H9 (cell line): ENCODE measurements at regions not wholly inside any gene's neighbourhood (a gene's known extent, or its start where the extent isn't known, plus 50 kb on each side); places are given as distances from the start of the nearest gene placed in this dataset.

Source experiments
- DNase-seq: peaks from one replicate; pipeline ENCODE4 v3.0.0-alpha.2; 2017
- H2AFZ ChIP-seq: one replicate; pipeline ENCODE4 v1.6.1; 2013; ENCODE audit warnings: mild to moderate bottlenecking, low read length, control low read depth, moderate library complexity
- H2AK5ac ChIP-seq: 2 replicates; pipeline ENCODE4 v1.6.1; 2013; ENCODE audit warnings: low read length, control low read depth, mixed read lengths; ENCODE audit not compliant: insufficient read length
- H2BK120ac ChIP-seq: one replicate; pipeline ENCODE4 v1.6.1; 2013; ENCODE audit warnings: low read depth, mild to moderate bottlenecking, low read length, control low read depth, inconsistent platforms; ENCODE audit not compliant: poor library complexity, severe bottlenecking
- H2BK12ac ChIP-seq: 2 replicates; pipeline ENCODE4 v1.6.1; 2013; ENCODE audit warnings: low read length, control low read depth, mixed read lengths, low read depth; ENCODE audit not compliant: insufficient read length
- H2BK15ac ChIP-seq: 2 replicates; pipeline ENCODE4 v1.6.1; 2013; ENCODE audit warnings: low read depth, low read length, control low read depth
- H2BK20ac ChIP-seq: one replicate; pipeline ENCODE4 v1.6.1; 2013; ENCODE audit warnings: low read depth, mild to moderate bottlenecking, low read length, control low read depth, inconsistent platforms; ENCODE audit not compliant: poor library complexity, severe bottlenecking
- H2BK5ac ChIP-seq: 2 replicates; pipeline ENCODE4 v1.6.1; 2013; ENCODE audit warnings: low read length, control low read depth, mixed read lengths; ENCODE audit not compliant: insufficient read length
- H3K14ac ChIP-seq: 2 replicates; pipeline ENCODE4 v1.6.1; 2013; ENCODE audit warnings: low read length, control low read depth; ENCODE audit not compliant: insufficient read depth
- H3K18ac ChIP-seq: 2 replicates; pipeline ENCODE4 v1.6.1; 2013; ENCODE audit warnings: low read depth, mild to moderate bottlenecking, mixed read lengths, low read length, control low read depth; ENCODE audit not compliant: insufficient read length
- H3K23ac ChIP-seq: 2 replicates; pipeline ENCODE4 v1.6.1; 2013; ENCODE audit warnings: low read length, control low read depth, mixed read lengths, low read depth; ENCODE audit not compliant: insufficient read length
- H3K23me2 ChIP-seq: 2 replicates; pipeline ENCODE4 v1.6.1; 2013; ENCODE audit warnings: low read depth, mild to moderate bottlenecking, mixed read lengths, low read length, control low read depth; ENCODE audit not compliant: insufficient read length, poor library complexity, severe bottlenecking
- H3K27ac ChIP-seq: 2 replicates; pipeline ENCODE4 v1.5.1; 2013; ENCODE audit warnings: low read length, control low read depth, mixed read lengths, low read depth; ENCODE audit not compliant: insufficient read length
- H3K27me3 ChIP-seq: 2 replicates; pipeline ENCODE4 v1.6.1; 2013; ENCODE audit warnings: low read length, control low read depth, inconsistent platforms; ENCODE audit not compliant: insufficient read depth
- H3K4ac ChIP-seq: 2 replicates; pipeline ENCODE4 v1.6.1; 2013; ENCODE audit warnings: low read depth, mild to moderate bottlenecking, control low read depth, inconsistent platforms, low read length, moderate library complexity
- H3K4me1 ChIP-seq: 2 replicates; pipeline ENCODE4 v1.6.1; 2013; ENCODE audit warnings: low read length, control low read depth, inconsistent platforms; ENCODE audit not compliant: insufficient read depth
- H3K4me2 ChIP-seq: 2 replicates; pipeline ENCODE4 v1.6.1; 2013; ENCODE audit warnings: low read length, control low read depth, mixed read lengths; ENCODE audit not compliant: insufficient read length, insufficient read depth
- H3K56ac ChIP-seq: 2 replicates; pipeline ENCODE4 v1.6.1; 2013; ENCODE audit warnings: low read depth, mild to moderate bottlenecking, mixed read lengths, low read length, control low read depth; ENCODE audit not compliant: insufficient read length
- H3K79me1 ChIP-seq: 2 replicates; pipeline ENCODE4 v1.6.1; 2013; ENCODE audit warnings: low read depth, mild to moderate bottlenecking, moderate library complexity, low read length, control low read depth, inconsistent platforms; ENCODE audit not compliant: insufficient read depth, poor library complexity, severe bottlenecking
- H3K79me2 ChIP-seq: 2 replicates; pipeline ENCODE4 v1.6.1; 2013; ENCODE audit warnings: low read length, control low read depth, inconsistent platforms; ENCODE audit not compliant: insufficient read depth
- H3K9ac ChIP-seq: 2 replicates; pipeline ENCODE4 v1.6.1; 2013; ENCODE audit warnings: low read length, control low read depth, mixed read lengths; ENCODE audit not compliant: insufficient read length; ENCODE audit errors: extremely low read depth
- H3K9me3 ChIP-seq: one replicate; pipeline ENCODE4 v1.6.1; 2013; ENCODE audit warnings: low read depth, low read length, inconsistent platforms; ENCODE audit not compliant: control insufficient read depth
- H3T11ph ChIP-seq: one replicate; pipeline ENCODE4 v1.6.1; 2013; ENCODE audit warnings: mild to moderate bottlenecking, low read length, control low read depth, inconsistent platforms
- H4K20me1 ChIP-seq: one replicate; pipeline ENCODE4 v1.6.1; 2013; ENCODE audit not compliant: control insufficient read depth, insufficient read length, insufficient read depth
- H4K5ac ChIP-seq: 2 replicates; pipeline ENCODE4 v1.6.1; 2013; ENCODE audit warnings: low read depth, mild to moderate bottlenecking, mixed read lengths, low read length, control low read depth; ENCODE audit not compliant: insufficient read length
- H4K8ac ChIP-seq: replicated peaks from 2 replicates; pipeline ENCODE4 v1.6.1; 2013; ENCODE audit warnings: low read length, control low read depth, mixed read lengths, low read depth; ENCODE audit not compliant: insufficient read length
- H4K91ac ChIP-seq: 2 replicates; pipeline ENCODE4 v1.6.1; 2013; ENCODE audit warnings: low read depth, mild to moderate bottlenecking, moderate library complexity, mixed read lengths, low read length, control low read depth; ENCODE audit not compliant: insufficient read length
- H3K27ac Mint-ChIP-seq, 3 experiments: 2 replicates in 2 of 3; 3 replicates in 1 of 3; pipeline ENCODE4 v1.8.0; 2020 to 2021; ENCODE audit warnings: mixed read lengths in 3 of 3, mild to moderate bottlenecking in 1 of 3, moderate library complexity in 1 of 3
- H3K27me3 Mint-ChIP-seq: 2 replicates; pipeline ENCODE4 v1.8.0; 2021; ENCODE audit warnings: low read depth, mild to moderate bottlenecking, moderate library complexity, mixed read lengths
- H3K36me3 Mint-ChIP-seq, 3 experiments: 2 replicates in 2 of 3; 3 replicates in 1 of 3; pipeline ENCODE4 v1.8.0; 2020 to 2021; ENCODE audit warnings: low read depth in 3 of 3, mixed read lengths in 3 of 3; ENCODE audit not compliant: insufficient read depth in 1 of 3
- H3K4me1 Mint-ChIP-seq, 2 experiments: 2 replicates each; pipeline ENCODE4 v1.8.0; 2020; ENCODE audit warnings: mixed read lengths in 2 of 2
- H3K4me3 Mint-ChIP-seq, 2 experiments: 2 replicates in 1 of 2; 3 replicates in 1 of 2; pipeline ENCODE4 v1.8.0; 2020 to 2021; ENCODE audit warnings: mild to moderate bottlenecking in 2 of 2, mixed read lengths in 2 of 2, moderate library complexity in 1 of 2
- H3K9me3 Mint-ChIP-seq, 2 experiments: 2 replicates in 1 of 2; 3 replicates in 1 of 2; pipeline ENCODE4 v1.8.0; 2020; ENCODE audit warnings: mild to moderate bottlenecking in 2 of 2, mixed read lengths in 2 of 2, moderate library complexity in 1 of 2
- WGBS: extraction: QIAGEN DNeasy Blood & Tissue Kit; methylation state at CpG from one replicate; pipeline ENCODE4 v1.1.7; 2013; ENCODE audit warnings: missing lambda C conversion rate, low lambda C conversion rate, mixed read lengths; ENCODE audit not compliant: insufficient read length; ENCODE audit errors: extremely low coverage; 5-methylcytosine and 5-hydroxymethylcytosine counted together
- TF ChIP-seq, protein P1 (sequence below): fragments of 200-600 bp; sonication (generic); conservative IDR thresholded peaks from 3 replicates; pipeline ENCODE4 v1.8.0; 2021; ENCODE audit warnings: antibody characterized with exemption, mild to moderate bottlenecking

- H3K36me3 Mint-ChIP-seq = no peaks in the 10 kb centered on the region
- no CpG with 5 or more reads among the region's 4 CpGs for WGBS
- no peak for DNase-seq
Measured at GRCh38 chr2:125756431-125756830, 899.5 kb upstream of the GYPC start.

More at GRCh38 chr2:125756431-125756830, 899.5 kb upstream of the GYPC start:
- H3K27me3 ChIP-seq = no peaks in the 10 kb centered on the region
- TF ChIP-seq, protein P1, sequence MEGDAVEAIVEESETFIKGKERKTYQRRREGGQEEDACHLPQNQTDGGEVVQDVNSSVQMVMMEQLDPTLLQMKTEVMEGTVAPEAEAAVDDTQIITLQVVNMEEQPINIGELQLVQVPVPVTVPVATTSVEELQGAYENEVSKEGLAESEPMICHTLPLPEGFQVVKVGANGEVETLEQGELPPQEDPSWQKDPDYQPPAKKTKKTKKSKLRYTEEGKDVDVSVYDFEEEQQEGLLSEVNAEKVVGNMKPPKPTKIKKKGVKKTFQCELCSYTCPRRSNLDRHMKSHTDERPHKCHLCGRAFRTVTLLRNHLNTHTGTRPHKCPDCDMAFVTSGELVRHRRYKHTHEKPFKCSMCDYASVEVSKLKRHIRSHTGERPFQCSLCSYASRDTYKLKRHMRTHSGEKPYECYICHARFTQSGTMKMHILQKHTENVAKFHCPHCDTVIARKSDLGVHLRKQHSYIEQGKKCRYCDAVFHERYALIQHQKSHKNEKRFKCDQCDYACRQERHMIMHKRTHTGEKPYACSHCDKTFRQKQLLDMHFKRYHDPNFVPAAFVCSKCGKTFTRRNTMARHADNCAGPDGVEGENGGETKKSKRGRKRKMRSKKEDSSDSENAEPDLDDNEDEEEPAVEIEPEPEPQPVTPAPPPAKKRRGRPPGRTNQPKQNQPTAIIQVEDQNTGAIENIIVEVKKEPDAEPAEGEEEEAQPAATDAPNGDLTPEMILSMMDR = no peak
- no peak overlapping the region for H2AK5ac ChIP-seq
- H3K9me3 ChIP-seq = no peaks in the 10 kb centered on the region
- H3K4ac ChIP-seq = no peak overlapping the region
- H4K91ac ChIP-seq = no peak overlapping the region
- H2BK15ac ChIP-seq = no peak overlapping the region
- no peak overlapping the region for H4K8ac ChIP-seq
- H3K4me3 Mint-ChIP-seq = no peak overlapping the region
- H3K9me3 Mint-ChIP-seq = no peaks in the 10 kb centered on the region
- no peak overlapping the region for H2AFZ ChIP-seq
- no peaks in the 10 kb centered on the region for H3K4me1 ChIP-seq
- H4K5ac ChIP-seq = no peak overlapping the region
- H3K4me2 ChIP-seq = no peak overlapping the region
- H3K14ac ChIP-seq = no peak overlapping the region
- H3K79me2 ChIP-seq = no peaks in the 10 kb centered on the region
- H4K20me1 ChIP-seq = no peaks in the 10 kb centered on the region
- no peak overlapping the region for H3K27ac Mint-ChIP-seq
- no peaks in the 10 kb centered on the region for H3K4me1 Mint-ChIP-seq
- H2BK12ac ChIP-seq = no peak overlapping the region
- H3K23ac ChIP-seq = no peak overlapping the region
- no peak overlapping the region for H3K18ac ChIP-seq
- H2BK5ac ChIP-seq = no peak overlapping the region
- no peak overlapping the region for H3K56ac ChIP-seq
- H3K27me3 Mint-ChIP-seq = no peaks in the 10 kb centered on the region
- no peak overlapping the region for H3K27ac ChIP-seq
- no peaks in the 10 kb centered on the region for H3K79me1 ChIP-seq
- no peaks in the 10 kb centered on the region for H3K23me2 ChIP-seq
- H2BK20ac ChIP-seq = no peak overlapping the region
- no peak overlapping the region for H2BK120ac ChIP-seq
- H3T11ph ChIP-seq = no peak overlapping the region
- no peak overlapping the region for H3K9ac ChIP-seq
